ENCODE measurements at regions not wholly inside any gene's neighbourhood (a gene's known extent, or its start where the extent isn't known, plus 50 kb on each side); places are given as distances from the start of the nearest gene placed in this dataset.

- no peak for TF ChIP-seq CTCF (IDR thresholded peaks at IDR 0.05)
- no peak for TF ChIP-seq POLR2A (IDR thresholded peaks at IDR 0.05)
- TF ChIP-seq POLR2AphosphoS5 (IDR thresholded peaks at IDR 0.05): no peak
- TF ChIP-seq EP300 (IDR thresholded peaks at IDR 0.05): no peak
Measured at GRCh38 chr15:68489421-68489820, 57.5 kb upstream of the ITGA11 start.

Data from suprapubic skin (tissue), 4 donors.